Nephron (organoid): ENCODE measurements at regions not wholly inside any gene's neighbourhood (a gene's known extent, or its start where the extent isn't known, plus 50 kb on each side); places are given as distances from the start of the nearest gene placed in this dataset.

Experiments
- H3K27ac Mint-ChIP-seq, 3 experiments: 2 replicates each; pipeline ENCODE4 v1.8.0; 2020; ENCODE audit warnings: mixed read lengths in 3 of 3, mild to moderate bottlenecking in 2 of 3, moderate library complexity in 1 of 3
- H3K27me3 Mint-ChIP-seq: 2 replicates; pipeline ENCODE4 v1.8.0; 2021; ENCODE audit warnings: low read depth, mild to moderate bottlenecking, moderate library complexity, mixed read lengths
- H3K36me3 Mint-ChIP-seq: 2 replicates; pipeline ENCODE4 v1.8.0; 2020; ENCODE audit warnings: low read depth, mixed read lengths
- H3K4me1 Mint-ChIP-seq: 2 replicates; pipeline ENCODE4 v1.8.0; 2020; ENCODE audit warnings: mixed read lengths
- H3K4me3 Mint-ChIP-seq, 3 experiments: 2 replicates each; pipeline ENCODE4 v1.8.0; 2020; ENCODE audit warnings: mild to moderate bottlenecking in 3 of 3, mixed read lengths in 3 of 3, moderate library complexity in 2 of 3
- H3K9me3 Mint-ChIP-seq: 2 replicates; pipeline ENCODE4 v1.8.0; 2020; ENCODE audit warnings: mixed read lengths
- CTCF ChIP-seq, 3 experiments: fragments of 200-600 bp; sonication (generic); IDR thresholded peaks; one replicate each; pipeline ENCODE4 v1.5.0; 2021; ENCODE audit warnings: antibody characterized with exemption in 3 of 3; ENCODE audit not compliant: unreplicated experiment in 3 of 3

DNA sequence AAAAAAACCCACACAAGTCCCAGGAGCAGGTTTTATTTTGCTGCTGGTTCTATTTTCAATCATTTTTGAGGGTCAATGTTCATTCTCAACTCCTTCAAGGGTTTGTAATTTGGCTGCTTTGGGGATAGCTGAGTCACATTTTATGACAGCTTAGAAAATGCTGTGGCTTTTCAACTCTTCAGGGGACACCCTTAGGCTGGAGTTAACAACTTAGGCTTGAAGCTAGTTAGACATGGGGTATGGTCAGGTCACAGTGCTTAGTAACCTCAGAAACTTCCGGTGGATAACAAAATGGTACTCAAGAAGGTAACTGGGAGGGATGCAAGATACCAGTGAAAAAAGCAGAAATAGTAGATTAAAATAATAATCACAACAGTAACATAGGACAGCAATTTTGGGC, 308.8 kb downstream of the HHIPL2 start:
- H3K27me3 Mint-ChIP-seq: no peaks in the 10 kb centered on the region
- H3K9me3 Mint-ChIP-seq: no peaks in the 10 kb centered on the region
- no peaks in the 10 kb centered on the region for H3K4me1 Mint-ChIP-seq
- H3K36me3 Mint-ChIP-seq: no peaks in the 10 kb centered on the region
- no peak overlapping the region for H3K4me3 Mint-ChIP-seq
- TF ChIP-seq CTCF (IDR thresholded peaks at IDR 0.05; ENCODE audit: unreplicated experiment in 3 of 3): no peak
- no peak overlapping the region for H3K27ac Mint-ChIP-seq

DNA sequence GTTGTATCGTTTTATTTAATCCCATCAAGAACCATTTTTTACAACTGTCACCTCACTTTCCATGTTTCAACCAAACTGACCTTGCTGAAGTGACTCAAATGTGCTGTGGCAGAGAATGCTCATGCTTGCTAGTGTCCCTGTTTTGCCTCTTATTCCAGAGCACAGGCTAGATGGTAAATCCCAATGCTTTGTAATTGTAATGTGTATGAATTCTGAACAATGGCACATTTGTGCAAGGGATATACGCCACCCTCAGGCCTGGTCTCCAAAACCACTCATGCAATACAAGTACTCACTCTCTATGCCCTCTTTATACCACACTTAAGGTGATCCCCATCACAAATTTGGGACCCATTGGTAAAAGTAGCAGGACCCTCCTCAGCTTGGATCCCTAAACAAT, 313.6 kb downstream of the HHIPL2 start:
- no peaks in the 10 kb centered on the region for H3K36me3 Mint-ChIP-seq
- no peak overlapping the region for H3K4me3 Mint-ChIP-seq
- TF ChIP-seq CTCF (IDR thresholded peaks at IDR 0.05; ENCODE audit: unreplicated experiment in 3 of 3): no peak
- H3K4me1 Mint-ChIP-seq: no peaks in the 10 kb centered on the region
- no peaks in the 10 kb centered on the region for H3K27me3 Mint-ChIP-seq
- H3K9me3 Mint-ChIP-seq: peaks cover under 1% of the 10 kb centered on the region
- H3K27ac Mint-ChIP-seq: no peak overlapping the region

DNA sequence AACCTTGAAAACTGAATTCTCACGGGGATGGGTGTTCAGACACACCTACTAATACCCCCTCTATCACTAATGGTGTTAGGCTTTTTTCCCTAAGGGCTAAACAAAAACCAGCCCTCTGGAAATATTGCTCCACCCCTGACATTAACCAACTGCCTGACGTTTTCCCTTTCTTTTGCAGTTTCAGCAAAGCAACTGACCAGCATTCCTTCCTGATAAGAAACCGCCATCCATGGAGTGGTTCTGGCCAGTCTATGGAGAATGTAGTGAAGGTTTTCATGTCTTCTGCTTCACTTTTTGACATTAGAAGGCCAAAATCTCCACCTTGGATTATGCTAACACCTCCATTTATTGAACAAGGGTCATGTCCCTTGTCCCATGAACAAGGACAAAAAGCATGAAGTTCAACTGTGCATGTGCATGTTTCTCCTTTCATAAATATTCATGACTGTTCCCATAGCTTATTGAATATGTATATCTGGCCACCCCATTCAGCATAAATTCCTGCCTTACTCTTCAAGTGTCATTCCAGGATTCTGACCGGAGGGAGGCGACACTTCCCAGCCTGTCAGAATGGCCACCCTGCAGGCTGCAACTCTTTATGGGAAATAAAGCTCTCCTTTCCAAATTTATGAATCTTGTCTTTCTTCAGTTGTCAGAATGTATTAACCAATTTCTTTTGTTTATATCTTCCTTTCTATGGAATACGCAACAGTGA, 314.3 kb downstream of the HHIPL2 start:
- TF ChIP-seq CTCF (IDR thresholded peaks at IDR 0.05; ENCODE audit: unreplicated experiment in 3 of 3): no peak
- no peak overlapping the region for H3K27ac Mint-ChIP-seq
- H3K9me3 Mint-ChIP-seq: peaks cover 7% of the 10 kb centered on the region
- H3K36me3 Mint-ChIP-seq: no peaks in the 10 kb centered on the region
- no peak overlapping the region for H3K4me3 Mint-ChIP-seq
- no peaks in the 10 kb centered on the region for H3K27me3 Mint-ChIP-seq
- no peaks in the 10 kb centered on the region for H3K4me1 Mint-ChIP-seq

- Mint-ChIP-seq H3K36me3 (no peaks in the 10 kb centered on the region), H3K4me1 (no peaks in the 10 kb centered on the region), H3K4me3 (no peak overlapping the region), H3K27ac (no peak overlapping the region), H3K27me3 (no peaks in the 10 kb centered on the region), H3K9me3 (peaks cover 7% of the 10 kb centered on the region)
- TF ChIP-seq CTCF (IDR thresholded peaks at IDR 0.05; ENCODE audit: unreplicated experiment in 3 of 3): no peak
Measured at GRCh38 chr1:222232842-222233241, 315.1 kb downstream of the HHIPL2 start.

DNA sequence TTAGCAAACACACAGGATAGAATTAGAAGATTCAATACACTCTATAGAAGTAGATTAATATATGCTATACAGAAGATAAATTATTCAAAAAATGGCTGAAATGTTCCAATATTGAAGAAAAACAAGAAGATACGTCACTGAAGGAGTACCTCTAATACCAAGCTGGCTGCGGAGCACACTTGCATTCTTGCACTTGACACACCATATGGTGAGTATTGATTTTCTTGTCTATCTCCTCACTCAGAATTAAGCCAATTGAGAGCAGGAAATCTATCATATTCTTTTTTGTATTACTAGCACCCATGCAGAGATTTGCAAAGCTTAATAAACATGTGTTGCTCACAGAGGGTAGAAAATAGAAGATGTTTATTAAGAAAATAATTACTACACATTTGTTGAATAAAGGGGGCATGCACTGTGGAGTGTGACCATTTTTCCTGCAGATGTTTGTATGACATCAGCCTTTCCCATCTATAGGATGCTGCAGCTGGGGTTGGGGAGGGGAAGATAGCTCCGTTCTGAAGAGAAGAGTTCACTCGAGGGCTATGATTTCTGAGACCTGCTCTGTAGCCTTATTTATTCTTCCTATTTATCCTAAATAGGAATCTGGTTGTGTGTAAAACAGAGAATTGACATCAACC, 318.1 kb downstream of the HHIPL2 start:
- TF ChIP-seq CTCF (IDR thresholded peaks at IDR 0.05; ENCODE audit: unreplicated experiment in 3 of 3): no peak
- H3K36me3 Mint-ChIP-seq: peaks cover 4% of the 10 kb centered on the region

GRCh38 chr1:222225316-222225691, 322.6 kb downstream of the HHIPL2 start:
- TF ChIP-seq CTCF (IDR thresholded peaks at IDR 0.05; ENCODE audit: unreplicated experiment in 3 of 3): no peak
- peaks cover 28% of the 10 kb centered on the region for H3K9me3 Mint-ChIP-seq
- H3K4me1 Mint-ChIP-seq: no peaks in the 10 kb centered on the region
- no peaks in the 10 kb centered on the region for H3K27me3 Mint-ChIP-seq
- no peak overlapping the region for H3K27ac Mint-ChIP-seq
- H3K36me3 Mint-ChIP-seq: peaks cover 8% of the 10 kb centered on the region
- H3K4me3 Mint-ChIP-seq: no peak overlapping the region

More for the DNA sequence above, 318.1 kb downstream of the HHIPL2 start:
- no peak overlapping the region for H3K4me3 Mint-ChIP-seq
- peaks cover 16% of the 10 kb centered on the region for H3K9me3 Mint-ChIP-seq
- no peaks in the 10 kb centered on the region for H3K4me1 Mint-ChIP-seq
- H3K27me3 Mint-ChIP-seq: no peaks in the 10 kb centered on the region
- no peak overlapping the region for H3K27ac Mint-ChIP-seq
